Right atrium auricular region (tissue), 2 donors: ENCODE measurements at regions not wholly inside any gene's neighbourhood (a gene's known extent, or its start where the extent isn't known, plus 50 kb on each side); places are given as distances from the start of the nearest gene placed in this dataset.

ENCODE experiments used
- DNase-seq: peaks from one replicate; pipeline ENCODE4 v3.0.0-alpha.2; 2019; ENCODE audit warnings: low spot score
- H3K27ac ChIP-seq, 2 donors: fragments of 200-600 bp; sonication (generic); 1 replicate in 1 of 2; 2 replicates in 1 of 2; pipeline ENCODE4 v1.5.1; 2016 to 2019
- H3K27me3 ChIP-seq, 2 donors: fragments of 200-600 bp; sonication (generic); one replicate each; pipeline versions ENCODE4 v1.5.1 to v1.6.0; 2017 to 2019
- H3K36me3 ChIP-seq: fragments of 200-600 bp; sonication (generic); one replicate; pipeline ENCODE4 v1.5.1; 2016
- H3K4me1 ChIP-seq, 2 donors: fragments of 200-600 bp; sonication (generic); one replicate each; pipeline versions ENCODE4 v1.5.1 to v1.6.0; 2017 to 2019
- H3K4me3 ChIP-seq, 2 donors: fragments of 200-600 bp; sonication (generic); 1 replicate in 1 of 2; 2 replicates in 1 of 2; pipeline ENCODE4 v1.5.1; 2017 to 2019; ENCODE audit warnings: mild to moderate bottlenecking in 1 of 2, moderate library complexity in 1 of 2
- H3K9me3 ChIP-seq, 2 donors: fragments of 200-600 bp; sonication (generic); one replicate each; pipeline ENCODE4 v1.5.1; 2019
- TF ChIP-seq, protein P1 (sequence below), 2 donors: fragments of 200-600 bp; sonication (generic); IDR thresholded peaks; one replicate each; pipeline ENCODE4 v1.5.1; 2019; ENCODE audit warnings: antibody characterized with exemption in 2 of 2

DNA sequence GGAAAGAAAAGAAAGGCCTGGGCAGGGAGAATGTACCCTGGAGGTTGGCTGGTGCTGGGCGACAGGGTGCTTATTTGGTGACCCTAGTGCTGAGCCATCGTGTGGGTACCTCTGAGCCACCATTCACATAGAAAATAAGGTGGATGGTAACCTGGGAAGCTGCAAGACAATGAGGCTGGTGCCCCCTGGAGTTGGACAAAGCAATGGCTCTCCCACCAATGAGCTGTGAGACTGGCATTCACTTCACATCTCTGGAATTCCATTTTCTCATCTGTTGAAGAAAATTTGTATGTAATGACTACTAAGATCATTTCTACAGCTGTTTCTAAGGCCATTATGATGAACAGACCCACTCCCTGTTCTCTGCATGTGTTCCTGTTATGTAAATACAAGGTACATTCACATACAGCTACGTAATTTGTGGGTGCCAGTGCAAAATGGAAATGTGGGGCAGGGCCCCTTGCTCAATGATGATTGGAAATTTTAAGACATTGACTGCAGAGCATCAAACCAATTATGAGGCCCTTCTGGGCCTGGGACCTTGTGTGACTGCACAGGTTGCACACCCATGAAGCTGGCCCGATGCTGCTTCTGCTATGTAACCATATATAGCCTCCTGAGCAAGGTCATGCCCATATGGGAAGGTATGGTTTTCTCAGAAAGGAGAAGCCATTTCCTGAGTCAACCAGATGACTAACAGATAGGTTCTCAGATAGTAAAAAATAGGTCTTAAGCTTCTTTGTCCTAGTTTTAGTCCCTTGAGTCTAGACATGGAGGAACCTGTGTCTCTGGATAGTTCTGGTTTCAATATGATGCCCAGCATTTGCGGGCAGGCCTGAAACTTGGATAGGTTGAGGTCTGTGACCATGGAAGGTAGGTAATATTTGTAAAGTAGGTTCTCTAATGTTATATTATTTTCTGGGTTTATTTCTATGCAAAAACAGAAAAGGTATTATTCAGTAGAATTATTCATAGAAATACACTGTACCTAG lies 63.4 kb upstream of the IGF1 start:
- TF ChIP-seq, protein P1, sequence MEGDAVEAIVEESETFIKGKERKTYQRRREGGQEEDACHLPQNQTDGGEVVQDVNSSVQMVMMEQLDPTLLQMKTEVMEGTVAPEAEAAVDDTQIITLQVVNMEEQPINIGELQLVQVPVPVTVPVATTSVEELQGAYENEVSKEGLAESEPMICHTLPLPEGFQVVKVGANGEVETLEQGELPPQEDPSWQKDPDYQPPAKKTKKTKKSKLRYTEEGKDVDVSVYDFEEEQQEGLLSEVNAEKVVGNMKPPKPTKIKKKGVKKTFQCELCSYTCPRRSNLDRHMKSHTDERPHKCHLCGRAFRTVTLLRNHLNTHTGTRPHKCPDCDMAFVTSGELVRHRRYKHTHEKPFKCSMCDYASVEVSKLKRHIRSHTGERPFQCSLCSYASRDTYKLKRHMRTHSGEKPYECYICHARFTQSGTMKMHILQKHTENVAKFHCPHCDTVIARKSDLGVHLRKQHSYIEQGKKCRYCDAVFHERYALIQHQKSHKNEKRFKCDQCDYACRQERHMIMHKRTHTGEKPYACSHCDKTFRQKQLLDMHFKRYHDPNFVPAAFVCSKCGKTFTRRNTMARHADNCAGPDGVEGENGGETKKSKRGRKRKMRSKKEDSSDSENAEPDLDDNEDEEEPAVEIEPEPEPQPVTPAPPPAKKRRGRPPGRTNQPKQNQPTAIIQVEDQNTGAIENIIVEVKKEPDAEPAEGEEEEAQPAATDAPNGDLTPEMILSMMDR (IDR thresholded peaks at IDR 0.05), result no peak

DNA sequence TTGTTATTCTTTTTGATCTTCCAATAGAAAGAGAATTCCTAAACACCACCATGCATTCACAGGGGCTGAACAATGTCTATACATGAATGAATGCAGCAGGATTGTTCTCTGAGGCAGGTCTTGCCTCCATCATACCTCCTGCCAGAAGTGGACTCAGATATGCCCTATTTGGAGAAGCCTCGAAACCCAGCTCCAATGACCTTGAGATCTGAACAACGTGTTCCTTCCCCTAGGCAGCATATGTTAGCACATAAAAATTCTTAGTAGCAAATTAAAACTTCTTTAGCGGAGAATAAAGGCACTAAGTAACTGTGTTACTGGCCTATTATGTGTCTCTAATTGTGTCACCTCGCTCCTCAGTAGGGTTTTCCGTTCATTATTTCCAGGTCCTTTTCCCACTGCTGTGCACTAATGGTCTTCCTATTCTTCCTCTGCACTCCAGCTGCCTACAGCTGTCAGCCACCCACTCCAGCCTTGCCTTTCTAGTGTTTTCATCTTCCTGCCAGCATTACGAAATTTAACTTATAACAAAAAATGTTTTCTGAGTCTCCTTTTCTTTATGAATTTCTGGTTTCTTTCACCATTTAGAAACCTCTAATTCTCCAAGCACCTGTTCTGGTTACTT lies 62.6 kb upstream of the IGF1 start:
- H3K27me3 ChIP-seq, result no peaks in the 10 kb centered on the region
- TF ChIP-seq, protein P1 (IDR thresholded peaks at IDR 0.05), result no peak
- H3K4me1 ChIP-seq, result no peaks in the 10 kb centered on the region
- no peak overlapping the region for H3K4me3 ChIP-seq
- no peak for DNase-seq
- H3K27ac ChIP-seq, result no peak overlapping the region
- H3K9me3 ChIP-seq, result no peaks in the 10 kb centered on the region
- H3K36me3 ChIP-seq, result no peaks in the 10 kb centered on the region

More for the DNA sequence above, 63.4 kb upstream of the IGF1 start:
- H3K4me1 ChIP-seq, result no peaks in the 10 kb centered on the region
- no peak for DNase-seq
- no peak overlapping the region for H3K27ac ChIP-seq
- H3K27me3 ChIP-seq, result no peaks in the 10 kb centered on the region
- H3K4me3 ChIP-seq, result no peak overlapping the region
- H3K9me3 ChIP-seq, result no peaks in the 10 kb centered on the region
- H3K36me3 ChIP-seq, result no peaks in the 10 kb centered on the region

DNA sequence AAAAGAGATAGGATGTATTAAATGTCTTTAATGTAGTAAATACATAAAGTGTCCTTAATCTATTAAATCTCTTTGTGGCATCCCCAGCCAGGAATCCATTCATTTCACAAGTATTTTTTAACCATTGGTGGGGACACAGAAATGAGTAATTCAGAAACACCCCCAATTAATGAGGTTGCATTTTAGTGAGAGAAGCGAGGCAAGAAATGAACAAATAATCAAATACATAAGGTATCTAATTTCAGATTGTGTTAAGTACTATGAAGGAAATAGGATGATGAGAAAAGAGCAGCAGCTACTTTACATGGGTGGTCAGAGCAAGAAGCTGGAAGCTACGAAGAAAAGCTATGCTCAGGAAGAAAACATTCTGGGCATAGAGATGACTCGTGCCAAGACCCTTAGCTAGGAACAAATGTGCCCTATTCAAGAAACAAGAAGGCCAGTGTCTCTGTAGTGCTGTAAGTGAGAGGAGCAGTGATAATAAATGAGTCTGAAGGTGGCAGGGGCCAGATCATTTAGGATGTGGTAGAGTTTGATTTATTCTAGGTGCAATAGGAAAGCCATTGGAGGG lies 60.5 kb upstream of the IGF1 start:
- H3K4me1 ChIP-seq, result no peaks in the 10 kb centered on the region
- TF ChIP-seq, protein P1 (IDR thresholded peaks at IDR 0.05), result no peak
- H3K36me3 ChIP-seq, result no peaks in the 10 kb centered on the region
- no peak for DNase-seq
- no peaks in the 10 kb centered on the region for H3K27me3 ChIP-seq
- H3K4me3 ChIP-seq, result no peak overlapping the region
- no peaks in the 10 kb centered on the region for H3K9me3 ChIP-seq
- no peak overlapping the region for H3K27ac ChIP-seq

DNA sequence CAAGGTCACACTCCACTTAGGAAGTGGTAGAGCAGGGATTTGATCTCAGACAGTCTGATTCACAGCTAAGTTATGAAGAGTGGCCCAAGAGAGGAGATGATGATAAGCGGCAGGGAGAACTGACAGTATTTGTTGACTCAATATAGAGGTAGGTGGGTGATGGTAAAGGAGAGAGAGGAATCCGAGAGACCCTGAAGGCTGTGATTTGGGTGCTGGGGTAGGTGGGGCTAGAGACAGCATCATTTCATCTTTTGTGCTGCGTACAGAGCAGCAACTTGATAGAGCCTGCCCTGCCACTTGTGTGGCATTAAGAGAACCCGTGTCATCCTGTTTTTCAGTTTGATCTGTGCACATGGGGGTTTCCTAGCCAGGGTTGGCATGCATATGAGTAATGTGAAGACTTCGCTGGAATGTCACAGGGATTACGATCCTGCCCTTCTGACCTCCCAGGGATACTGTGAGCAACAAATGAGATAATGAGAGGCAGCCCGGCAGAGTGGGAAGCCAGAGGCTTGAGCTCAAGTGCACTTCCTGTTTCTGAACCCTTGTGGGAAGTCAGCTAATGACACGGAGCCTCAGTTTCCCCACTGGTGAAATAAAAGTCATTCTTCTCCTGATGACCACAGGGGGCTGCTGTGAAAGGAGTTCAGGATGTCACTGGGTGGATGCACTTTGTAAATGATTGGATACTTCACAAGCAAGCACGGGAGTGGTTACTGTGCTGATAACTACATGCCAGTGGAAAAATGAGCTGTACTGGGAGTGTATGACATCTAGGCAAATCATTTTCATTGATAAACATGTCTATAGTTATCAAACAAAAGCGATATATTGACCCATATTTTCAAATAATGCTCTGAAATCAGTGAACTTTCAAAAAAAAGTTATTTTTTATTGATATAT lies 59.5 kb upstream of the IGF1 start:
- no peaks in the 10 kb centered on the region for H3K4me1 ChIP-seq
- TF ChIP-seq, protein P1 (IDR thresholded peaks at IDR 0.05), result no peak
- H3K4me3 ChIP-seq, result no peak overlapping the region
- no peaks in the 10 kb centered on the region for H3K9me3 ChIP-seq
- H3K27me3 ChIP-seq, result no peaks in the 10 kb centered on the region
- no peak for DNase-seq
- no peak overlapping the region for H3K27ac ChIP-seq
- no peaks in the 10 kb centered on the region for H3K36me3 ChIP-seq

DNA sequence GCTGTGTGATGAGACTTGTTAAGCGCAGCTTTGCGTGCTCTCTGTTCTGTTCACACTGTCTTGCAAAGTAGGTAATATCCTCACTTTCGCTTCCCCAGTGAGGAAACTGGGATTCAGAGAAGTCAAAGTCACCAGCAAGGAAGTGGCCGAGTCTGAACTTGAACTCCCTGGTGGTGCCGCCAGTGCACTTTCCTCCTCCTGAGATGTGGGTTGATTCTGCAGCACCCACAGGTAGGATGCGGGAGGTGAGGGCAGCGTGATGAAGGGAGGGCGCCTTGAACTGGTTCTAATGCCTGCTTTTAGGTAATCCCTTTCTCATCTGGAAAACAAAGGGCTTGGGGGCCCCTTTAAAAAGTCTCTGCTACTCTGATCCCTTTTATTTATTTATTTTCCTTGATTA lies 54.9 kb upstream of the IGF1 start:
- Histone ChIP-seq H3K27me3 (no peaks in the 10 kb centered on the region), H3K4me1 (no peaks in the 10 kb centered on the region), H3K36me3 (no peaks in the 10 kb centered on the region), H3K9me3 (no peaks in the 10 kb centered on the region), H3K4me3 (no peak overlapping the region), H3K27ac (no peak overlapping the region)
- TF ChIP-seq, protein P1 (IDR thresholded peaks at IDR 0.05), result no peak
- DNase-seq, result no peak
